ENCODE measurements at regions not wholly inside any gene's neighbourhood (a gene's known extent, or its start where the extent isn't known, plus 50 kb on each side); places are given as distances from the start of the nearest gene placed in this dataset.

GRCh38 chr7:17618652-17618974 is 320.2 kb downstream of the AHR start:
- no peak for DNase-seq
- Histone ChIP-seq H3K27ac (ENCODE audit: low read depth, low read length) (no peak overlapping the region), H3K36me3 (ENCODE audit: control insufficient read depth, insufficient read depth, low read length) (no peaks in the 10 kb centered on the region), H3K9me3 (ENCODE audit: control insufficient read depth, low read length) (no peaks in the 10 kb centered on the region), H3K4me3 (ENCODE audit: low read length) (peak overlapping the region; percentile 41), H3K27me3 (ENCODE audit: control insufficient read depth, insufficient read depth, low read length, poor library complexity, severe bottlenecking) (no peaks in the 10 kb centered on the region), H3K9ac (ENCODE audit: extremely low read depth, low read length, poor library complexity, severe bottlenecking) (no peak overlapping the region), H3K4me1 (ENCODE audit: control insufficient read depth, insufficient read depth, low read length) (peaks cover 7% of the 10 kb centered on the region)
- WGBS, 2 experiments (ENCODE audit: insufficient coverage in 1 of 2, insufficient read length in 1 of 2) = 86 to 87% methylated on average over 1 of the region's 1 CpG
- Mint-ChIP-seq H3K36me3 (ENCODE audit: low read depth) (no peaks in the 10 kb centered on the region), H3K9me3 (no peaks in the 10 kb centered on the region), H3K27ac (peak overlapping the region; percentile 66), H3K4me1 (peaks cover 5% of the 10 kb centered on the region), H3K4me3 (no peak overlapping the region), H3K27me3 (ENCODE audit: insufficient read depth) (no peaks in the 10 kb centered on the region)
- TF ChIP-seq CTCF (conservative IDR thresholded peaks at IDR 0.05) = no peak

DNA sequence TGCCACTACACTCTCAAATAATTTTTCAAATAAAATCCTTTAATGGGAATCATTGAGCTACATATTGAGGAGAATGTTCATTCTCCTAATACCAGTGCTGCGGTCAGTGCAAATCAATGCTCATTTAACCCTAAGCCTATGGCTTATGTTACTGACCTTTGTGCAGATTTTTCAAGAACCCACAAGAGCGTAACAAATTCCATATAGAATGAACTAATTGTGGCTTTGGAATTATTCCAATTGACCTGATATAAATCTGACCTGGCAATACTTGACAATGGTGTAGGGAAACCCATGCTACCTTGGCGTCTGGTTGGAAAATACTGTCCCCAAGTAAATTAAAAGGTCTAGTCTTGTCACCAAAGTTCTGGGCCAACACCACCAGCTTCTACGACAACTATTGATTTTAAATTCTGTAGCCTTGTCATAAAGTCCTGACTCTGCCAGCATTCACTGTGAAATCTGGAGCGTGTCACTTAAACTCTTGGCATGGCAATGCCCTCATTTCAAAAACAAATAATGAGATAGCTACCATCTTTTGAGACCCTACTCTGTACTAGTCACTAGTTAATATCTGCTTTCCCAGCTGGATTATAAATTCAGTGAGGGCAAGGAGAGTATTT is 320.9 kb downstream of the AHR start:
- Mint-ChIP-seq H3K36me3 (ENCODE audit: low read depth) (no peaks in the 10 kb centered on the region), H3K9me3 (no peaks in the 10 kb centered on the region)

GRCh38 chr7:17620566-17620965 is 319.7 kb downstream of the SNX13 start:
- Mint-ChIP-seq H3K4me3 (no peak overlapping the region), H3K4me1 (peaks cover 5% of the 10 kb centered on the region), H3K36me3 (ENCODE audit: low read depth) (no peaks in the 10 kb centered on the region), H3K9me3 (no peaks in the 10 kb centered on the region), H3K27ac (no peak overlapping the region), H3K27me3 (ENCODE audit: insufficient read depth) (no peaks in the 10 kb centered on the region)
- Histone ChIP-seq H3K27ac (ENCODE audit: low read depth, low read length) (no peak overlapping the region), H3K27me3 (ENCODE audit: control insufficient read depth, insufficient read depth, low read length, poor library complexity, severe bottlenecking) (no peaks in the 10 kb centered on the region), H3K9me3 (ENCODE audit: control insufficient read depth, low read length) (no peaks in the 10 kb centered on the region), H3K4me3 (ENCODE audit: low read length) (no peak overlapping the region), H3K36me3 (ENCODE audit: control insufficient read depth, insufficient read depth, low read length) (no peaks in the 10 kb centered on the region), H3K9ac (ENCODE audit: extremely low read depth, low read length, poor library complexity, severe bottlenecking) (no peak overlapping the region), H3K4me1 (ENCODE audit: control insufficient read depth, insufficient read depth, low read length) (peaks cover 7% of the 10 kb centered on the region)
- 48% methylated on average over 2 of the region's 2 CpGs; no CpG with 5 or more reads in 1 of the 2 experiments for WGBS, 2 experiments (ENCODE audit: insufficient coverage in 1 of 2, insufficient read length in 1 of 2)
- no peak for TF ChIP-seq CTCF (conservative IDR thresholded peaks at IDR 0.05)
- no peak for DNase-seq

More for the DNA sequence above, 320.9 kb downstream of the AHR start:
- Mint-ChIP-seq H3K4me3 (no peak overlapping the region), H3K27ac (no peak overlapping the region), H3K27me3 (ENCODE audit: insufficient read depth) (no peaks in the 10 kb centered on the region), H3K4me1 (peaks cover 5% of the 10 kb centered on the region)
- H3K9me3 ChIP-seq (ENCODE audit: control insufficient read depth, low read length) = no peaks in the 10 kb centered on the region
- 97% methylated on average over 5 of the region's 5 CpGs for WGBS, 2 experiments (ENCODE audit: insufficient coverage in 1 of 2, insufficient read length in 1 of 2)
- TF ChIP-seq CTCF (conservative IDR thresholded peaks at IDR 0.05) = no peak
- H3K9ac ChIP-seq (ENCODE audit: extremely low read depth, low read length, poor library complexity, severe bottlenecking) = no peak overlapping the region
- H3K4me3 ChIP-seq (ENCODE audit: low read length) = no peak overlapping the region
- no peaks in the 10 kb centered on the region for H3K27me3 ChIP-seq (ENCODE audit: control insufficient read depth, insufficient read depth, low read length, poor library complexity, severe bottlenecking)
- no peak overlapping the region for H3K27ac ChIP-seq (ENCODE audit: low read depth, low read length)
- H3K4me1 ChIP-seq (ENCODE audit: control insufficient read depth, insufficient read depth, low read length) = peaks cover 7% of the 10 kb centered on the region
- no peaks in the 10 kb centered on the region for H3K36me3 ChIP-seq (ENCODE audit: control insufficient read depth, insufficient read depth, low read length)
- DNase-seq = no peak

Data from endodermal cell (in vitro differentiated cells).